ENCODE measurements at regions not wholly inside any gene's neighbourhood (a gene's known extent, or its start where the extent isn't known, plus 50 kb on each side); places are given as distances from the start of the nearest gene placed in this dataset.
"Not testable (repeated sequence)": the region's sequence is repeated elsewhere in the genome, so short reads cannot be mapped to it uniquely, and the experiment has no call there.

DNA sequence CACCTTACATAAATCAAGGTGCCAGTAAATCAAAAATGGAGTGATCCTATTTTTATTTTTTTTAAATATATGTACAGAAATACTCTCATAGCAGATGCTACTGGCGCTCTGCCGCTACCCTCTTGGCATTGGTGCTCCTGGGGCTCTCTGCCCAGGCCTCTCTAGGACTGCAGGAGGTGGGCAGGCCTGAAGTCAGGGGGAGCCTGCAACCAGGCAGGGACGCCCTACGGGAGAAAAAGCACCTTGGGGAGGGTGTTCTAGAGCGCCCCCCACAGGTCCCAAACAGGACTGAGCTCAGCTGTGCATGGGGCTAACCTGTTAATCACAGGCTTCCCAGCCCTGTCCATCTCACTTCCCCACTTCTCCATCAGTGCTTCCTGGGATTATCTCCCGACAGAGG, 192.5 kb downstream of the SHQ1 start:
- Mint-ChIP-seq H3K4me3 (no peak overlapping the region), H3K4me1 (ENCODE audit: low read depth in 2 of 2) (no peaks in the 10 kb centered on the region), H3K9me3 (peaks cover 7 to 11% of the 10 kb centered on the region in 2 donors), H3K36me3 (ENCODE audit: insufficient read depth) (no peaks in the 10 kb centered on the region), H3K27me3 (peaks cover 15 to 21% of the 10 kb centered on the region in 2 donors), H3K27ac (no peak overlapping the region)
- no peak for DNase-seq
- ATAC-seq (replicated peaks) = no peak

DNA sequence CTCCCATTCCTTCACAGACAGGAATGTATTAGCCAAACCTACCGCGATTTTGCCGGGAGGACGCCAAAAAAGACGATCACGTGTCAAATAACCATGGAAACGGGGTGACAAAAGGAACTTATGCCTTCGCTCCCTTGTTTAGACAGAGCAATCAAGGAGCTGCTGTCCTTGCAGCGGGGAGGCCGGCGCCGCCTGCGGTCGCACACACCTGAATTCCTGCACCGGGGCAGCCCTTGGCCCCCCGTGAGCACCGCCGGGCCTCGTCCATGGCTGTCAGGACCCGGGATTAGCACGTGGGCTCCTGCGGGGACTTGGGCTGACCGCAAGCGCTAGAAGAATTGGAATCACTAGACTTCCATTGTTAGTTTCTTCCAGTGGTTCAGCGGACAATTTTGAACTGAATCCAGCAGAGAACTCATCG, 193.1 kb downstream of the SHQ1 start:
- H3K36me3 Mint-ChIP-seq (ENCODE audit: insufficient read depth) = no peaks in the 10 kb centered on the region
- H3K27me3 Mint-ChIP-seq = peaks cover 15 to 21% of the 10 kb centered on the region in 2 donors
- no peak overlapping the region for H3K27ac Mint-ChIP-seq
- no peaks in the 10 kb centered on the region for H3K4me1 Mint-ChIP-seq (ENCODE audit: low read depth in 2 of 2)
- DNase-seq = no peak
- H3K9me3 Mint-ChIP-seq = peaks cover 7 to 11% of the 10 kb centered on the region in 2 donors
- no peak for ATAC-seq (replicated peaks)
- no peak overlapping the region for H3K4me3 Mint-ChIP-seq

DNA sequence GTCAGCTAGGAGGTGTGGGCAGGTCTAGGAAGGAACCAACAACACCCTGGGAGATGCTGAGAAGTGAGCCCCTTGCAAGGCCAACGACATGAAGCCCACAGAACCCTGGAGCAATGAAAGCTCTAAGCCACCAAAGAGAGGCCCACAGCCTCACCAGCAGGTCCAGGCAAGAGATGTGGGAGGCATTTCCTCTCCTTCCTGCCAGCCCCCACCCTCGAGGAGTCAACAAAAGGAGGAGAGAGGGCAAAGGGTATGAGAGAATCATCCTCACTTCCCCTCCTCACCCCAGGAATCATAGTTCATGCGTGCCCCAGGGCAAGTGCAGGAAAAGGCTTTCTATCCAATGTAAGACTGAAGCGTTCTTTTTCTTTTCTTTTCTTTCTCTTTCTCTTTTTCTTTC, 195.8 kb downstream of the SHQ1 start:
- H3K27ac Mint-ChIP-seq = no peak overlapping the region
- peaks cover 7 to 15% of the 10 kb centered on the region in 2 donors for H3K27me3 Mint-ChIP-seq
- H3K9me3 Mint-ChIP-seq = peaks cover 7 to 11% of the 10 kb centered on the region in 2 donors
- no peak for ATAC-seq (replicated peaks)
- no peaks in the 10 kb centered on the region for H3K36me3 Mint-ChIP-seq (ENCODE audit: insufficient read depth)
- H3K4me1 Mint-ChIP-seq (ENCODE audit: low read depth in 2 of 2) = no peaks in the 10 kb centered on the region
- no peak overlapping the region for H3K4me3 Mint-ChIP-seq
- no peak for DNase-seq

DNA sequence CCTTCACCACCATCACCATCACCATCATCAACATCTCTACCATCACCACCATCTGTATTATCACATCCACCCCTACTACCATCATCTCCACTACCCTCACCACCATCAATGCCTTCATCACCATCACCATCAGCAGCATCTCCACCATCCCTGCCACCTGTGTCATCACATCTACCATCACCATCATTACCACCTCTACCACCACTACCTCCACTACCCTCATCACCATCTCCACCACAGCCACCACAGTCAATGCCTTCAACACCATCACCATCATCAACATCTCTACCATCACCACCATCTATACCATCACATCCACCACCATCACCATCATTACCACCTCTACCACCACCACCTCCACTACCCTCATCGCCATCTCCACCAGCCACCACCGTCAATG, 196.7 kb downstream of the SHQ1 start:
- peaks cover 7 to 15% of the 10 kb centered on the region in 2 donors for H3K27me3 Mint-ChIP-seq
- H3K4me3 Mint-ChIP-seq = no peak overlapping the region
- no peaks in the 10 kb centered on the region for H3K4me1 Mint-ChIP-seq (ENCODE audit: low read depth in 2 of 2)
- H3K36me3 Mint-ChIP-seq (ENCODE audit: insufficient read depth) = no peaks in the 10 kb centered on the region
- no peak for DNase-seq
- no peak overlapping the region for H3K27ac Mint-ChIP-seq
- peaks cover 7 to 11% of the 10 kb centered on the region in 2 donors for H3K9me3 Mint-ChIP-seq
- ATAC-seq (replicated peaks) = no peak

DNA sequence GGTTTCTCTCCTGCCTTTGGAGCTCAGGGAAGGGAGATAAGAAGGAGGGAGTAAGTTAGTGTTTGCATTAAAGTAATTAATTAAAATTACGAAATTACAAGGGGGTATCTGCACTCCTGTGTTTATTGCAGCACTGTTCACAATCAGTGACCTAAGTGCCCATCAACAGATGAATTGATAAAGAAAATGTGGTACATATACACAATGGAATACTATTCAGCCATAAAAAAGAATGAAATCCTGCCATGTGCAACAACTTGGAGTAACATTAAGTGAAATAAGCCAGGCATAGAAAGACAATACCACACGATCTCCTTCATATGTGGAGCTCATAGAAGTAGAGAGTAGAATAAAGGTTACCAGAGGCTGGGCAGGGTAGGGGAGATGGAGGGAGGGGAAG, 202.0 kb downstream of the SHQ1 start:
- Mint-ChIP-seq H3K4me1 (ENCODE audit: low read depth in 2 of 2) (no peaks in the 10 kb centered on the region), H3K27ac (no peak overlapping the region), H3K4me3 (no peak overlapping the region), H3K9me3 (peaks cover under 1 to 2% of the 10 kb centered on the region in 2 donors), H3K27me3 (peaks cover 2 to 10% of the 10 kb centered on the region in 2 donors), H3K36me3 (ENCODE audit: insufficient read depth) (no peaks in the 10 kb centered on the region)
- ATAC-seq (replicated peaks) = no peak
- no peak for DNase-seq

DNA sequence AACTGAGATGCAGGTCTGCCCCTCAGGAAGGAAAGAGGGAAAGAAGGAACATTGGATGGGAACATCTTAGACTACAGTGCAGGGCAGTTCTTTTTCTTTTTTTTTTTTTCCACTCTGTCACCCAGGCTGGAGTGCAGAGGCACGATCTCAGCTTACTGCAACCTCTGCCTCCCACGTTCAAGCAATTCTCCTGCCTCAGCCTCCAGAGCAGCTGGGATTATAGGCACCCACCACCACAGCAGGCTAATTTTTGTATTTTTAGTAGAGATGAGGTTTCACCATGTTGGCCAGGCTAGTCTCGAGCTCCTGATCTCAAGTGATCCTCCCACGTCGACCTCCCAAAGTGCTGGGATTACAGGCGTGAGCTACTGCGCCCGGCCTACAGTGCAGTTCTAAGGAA, 204.6 kb downstream of the SHQ1 start:
- DNase-seq; H3K9me3 Mint-ChIP-seq; H3K27ac Mint-ChIP-seq; ATAC-seq (replicated peaks); H3K36me3 Mint-ChIP-seq (ENCODE audit: insufficient read depth); H3K4me1 Mint-ChIP-seq (ENCODE audit: low read depth in 2 of 2); H3K4me3 Mint-ChIP-seq: not testable (repeated sequence)
- peaks cover 9 to 15% of the 10 kb centered on the region in 2 donors for H3K27me3 Mint-ChIP-seq

DNA sequence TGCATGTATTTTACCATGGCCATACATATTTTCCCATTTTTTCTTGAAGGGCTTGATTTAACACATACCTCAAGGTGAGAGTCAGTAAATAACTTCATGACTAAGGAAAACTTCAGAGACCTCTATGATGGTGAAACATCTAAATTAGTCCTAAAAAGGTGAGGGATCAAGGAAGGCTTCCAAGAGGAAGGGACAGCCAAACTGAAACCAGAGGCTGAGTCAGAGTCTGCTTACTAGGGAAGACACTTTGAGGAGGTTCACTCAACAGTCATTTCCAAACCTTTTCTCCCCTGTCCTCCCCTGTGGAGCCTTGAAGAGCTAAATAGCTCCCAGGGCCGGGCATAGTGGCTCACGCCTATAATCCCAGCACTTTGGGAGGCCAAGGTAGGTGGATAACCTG, 206.6 kb downstream of the SHQ1 start:
- ATAC-seq (replicated peaks) (no peak), DNase-seq (no peak)
- Mint-ChIP-seq H3K9me3 (no peaks in the 10 kb centered on the region), H3K27ac (no peak overlapping the region), H3K27me3 (peaks cover 14 to 34% of the 10 kb centered on the region in 2 donors), H3K4me1 (ENCODE audit: low read depth in 2 of 2) (no peaks in the 10 kb centered on the region), H3K36me3 (ENCODE audit: insufficient read depth) (no peaks in the 10 kb centered on the region), H3K4me3 (no peak overlapping the region)

DNA sequence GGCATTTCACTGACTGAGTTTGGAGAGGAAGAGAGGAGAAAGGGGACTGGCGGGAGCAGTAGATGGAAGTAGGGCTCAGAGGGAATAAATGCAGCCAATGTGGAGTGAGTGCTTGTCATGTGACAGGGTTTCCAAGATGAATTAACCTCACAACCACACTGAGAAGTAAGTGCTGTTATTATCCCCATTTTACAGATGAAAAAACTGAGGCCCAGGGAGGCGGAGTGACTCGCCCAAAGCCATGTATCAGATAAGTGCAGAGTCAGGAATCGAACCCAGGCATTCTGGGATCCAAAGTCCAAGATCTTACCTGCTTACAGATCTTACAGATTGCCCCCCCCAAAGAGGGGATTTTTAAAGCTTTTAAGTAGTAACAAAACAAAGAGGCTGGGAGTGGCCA, 207.2 kb downstream of the SHQ1 start:
- Mint-ChIP-seq H3K4me3 (no peak overlapping the region), H3K9me3 (no peaks in the 10 kb centered on the region), H3K27ac (no peak overlapping the region), H3K27me3 (peaks cover 16 to 36% of the 10 kb centered on the region in 2 donors), H3K4me1 (ENCODE audit: low read depth in 2 of 2) (no peaks in the 10 kb centered on the region), H3K36me3 (ENCODE audit: insufficient read depth) (no peaks in the 10 kb centered on the region)
- DNase-seq (no peak), ATAC-seq (replicated peaks) (no peak)

DNA sequence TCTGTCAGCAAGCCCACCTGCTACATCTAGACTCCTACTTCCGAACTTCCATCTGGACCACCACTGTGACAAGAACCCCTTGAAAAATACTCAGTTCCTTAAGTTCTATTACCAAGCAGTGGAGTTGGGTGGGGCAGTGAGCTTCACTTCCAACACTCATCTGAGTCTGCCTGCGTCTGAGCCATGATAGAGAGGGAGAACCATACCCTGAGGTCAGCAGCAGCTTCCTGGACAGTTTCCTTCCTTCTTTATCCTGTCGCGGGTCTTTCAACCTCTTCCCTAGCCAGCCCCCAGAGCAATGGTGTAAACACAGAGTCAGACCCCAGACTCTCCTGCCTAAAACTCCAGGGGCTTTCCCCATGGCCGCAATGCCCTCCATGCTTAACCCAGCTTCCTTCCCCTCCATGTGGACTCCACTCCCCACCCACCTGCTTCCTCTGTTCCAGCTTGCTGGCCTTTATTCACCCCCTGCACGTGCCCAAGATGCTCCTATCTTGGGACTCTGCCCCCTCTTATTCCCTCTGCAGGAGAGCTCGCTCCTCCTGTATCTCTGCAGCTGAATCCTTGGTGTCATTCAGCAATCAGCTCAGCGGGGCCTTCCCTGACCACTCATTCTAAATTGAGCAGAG, 211.2 kb downstream of the SHQ1 start:
- ATAC-seq (replicated peaks) = no peak
- Mint-ChIP-seq H3K9me3 (no peaks in the 10 kb centered on the region), H3K27ac (no peak overlapping the region), H3K4me1 (ENCODE audit: low read depth in 2 of 2) (no peaks in the 10 kb centered on the region), H3K4me3 (no peak overlapping the region), H3K36me3 (ENCODE audit: insufficient read depth) (no peaks in the 10 kb centered on the region), H3K27me3 (peaks cover 22 to 39% of the 10 kb centered on the region in 2 donors)
- no peak for DNase-seq

DNA sequence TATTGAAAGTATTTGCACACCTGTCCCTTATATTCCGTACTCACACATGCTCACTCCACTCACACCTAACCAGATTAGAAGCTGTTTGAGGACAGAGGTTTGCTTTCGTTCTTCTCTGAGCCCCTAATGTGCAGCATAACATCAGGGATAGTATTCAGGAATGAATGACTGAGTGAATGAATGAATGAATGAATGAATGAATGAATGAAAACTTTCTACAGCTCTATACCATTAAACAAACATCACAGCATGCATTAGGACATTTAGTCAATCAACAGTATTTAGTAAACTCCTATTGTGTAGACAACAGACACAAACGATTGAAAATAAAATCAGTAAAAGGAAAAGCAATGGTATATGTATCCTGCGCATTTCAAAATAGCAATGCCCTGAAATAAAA, 212.7 kb downstream of the SHQ1 start:
- Mint-ChIP-seq H3K27me3 (peaks cover 14 to 32% of the 10 kb centered on the region in 2 donors), H3K27ac (no peak overlapping the region), H3K4me1 (ENCODE audit: low read depth in 2 of 2) (no peaks in the 10 kb centered on the region), H3K4me3 (no peak overlapping the region), H3K36me3 (ENCODE audit: insufficient read depth) (no peaks in the 10 kb centered on the region), H3K9me3 (no peaks in the 10 kb centered on the region)
- ATAC-seq (replicated peaks) (no peak), DNase-seq (no peak)

DNA sequence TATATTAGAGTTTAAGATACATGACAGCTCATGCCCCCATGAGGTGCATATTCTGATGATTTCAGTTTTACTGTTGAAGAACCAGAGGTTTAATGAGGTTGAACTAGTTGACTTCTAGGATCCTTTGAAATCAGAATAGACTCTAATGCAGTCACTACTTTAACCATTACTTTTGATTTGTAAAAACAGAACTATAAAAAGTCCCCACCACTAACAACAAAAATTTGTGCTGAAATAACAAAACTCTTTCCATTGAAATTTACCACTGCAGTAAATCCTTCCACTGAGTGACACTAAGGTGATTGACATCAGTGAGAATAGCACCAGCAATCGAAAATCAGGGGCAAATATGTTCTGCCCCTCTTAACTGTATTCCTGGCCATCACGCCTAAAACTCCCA, 214.1 kb downstream of the SHQ1 start:
- DNase-seq (no peak), ATAC-seq (replicated peaks) (no peak)
- H3K36me3 Mint-ChIP-seq (ENCODE audit: insufficient read depth) = no peaks in the 10 kb centered on the region
- no peak overlapping the region for H3K27ac Mint-ChIP-seq
- peaks cover 14 to 32% of the 10 kb centered on the region in 2 donors for H3K27me3 Mint-ChIP-seq
- H3K4me3 Mint-ChIP-seq = no peak overlapping the region
- H3K9me3 Mint-ChIP-seq = no peaks in the 10 kb centered on the region
- peaks cover 3% of the 10 kb centered on the region in 2 donors for H3K4me1 Mint-ChIP-seq (ENCODE audit: low read depth in 2 of 2)

DNA sequence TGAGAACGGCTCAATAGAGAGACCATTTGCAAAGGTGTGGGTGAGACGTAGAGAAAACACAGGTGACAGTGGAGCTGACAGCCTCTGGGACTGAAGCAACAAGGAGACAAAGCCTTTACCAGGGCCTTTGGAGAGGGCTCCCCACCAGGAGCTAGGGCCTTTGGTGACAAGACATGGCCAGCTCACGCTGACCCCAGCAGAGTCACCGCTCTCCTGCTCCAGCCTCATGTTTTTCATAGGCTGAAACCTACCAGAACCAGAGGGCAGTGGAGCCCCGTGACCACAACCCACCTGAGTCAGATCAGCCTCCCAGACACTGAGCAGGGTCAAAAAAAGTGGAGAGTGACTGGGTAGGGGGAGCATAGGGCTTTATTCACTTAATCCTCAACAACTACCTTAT, 214.7 kb downstream of the SHQ1 start:
- ATAC-seq (replicated peaks) (no peak), DNase-seq (no peak)
- no peaks in the 10 kb centered on the region for H3K9me3 Mint-ChIP-seq
- H3K4me3 Mint-ChIP-seq = no peak overlapping the region
- H3K36me3 Mint-ChIP-seq (ENCODE audit: insufficient read depth) = no peaks in the 10 kb centered on the region
- H3K27ac Mint-ChIP-seq = no peak overlapping the region
- peaks cover 14 to 31% of the 10 kb centered on the region in 2 donors for H3K27me3 Mint-ChIP-seq
- H3K4me1 Mint-ChIP-seq (ENCODE audit: low read depth in 2 of 2) = peaks cover 4% of the 10 kb centered on the region in 2 donors

DNA sequence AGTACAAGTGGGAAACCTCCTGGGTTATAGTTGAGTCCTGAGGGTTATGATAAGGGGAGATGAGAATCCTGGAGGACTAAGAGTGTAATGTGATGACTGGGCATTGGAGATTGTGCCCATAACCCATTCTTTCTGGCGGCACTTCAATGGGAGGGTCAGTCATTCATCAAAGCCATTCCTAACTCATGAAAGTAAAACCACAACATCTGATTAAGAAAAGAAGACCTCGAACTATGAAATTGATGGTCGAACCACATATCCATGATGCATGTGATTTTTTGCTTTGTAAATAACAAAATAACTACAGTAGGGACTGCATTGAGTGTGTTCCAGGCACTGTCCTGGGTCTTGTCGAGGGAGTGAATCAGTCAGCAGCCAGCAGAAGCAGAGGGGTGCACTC, 215.1 kb downstream of the SHQ1 start:
- no peaks in the 10 kb centered on the region for H3K36me3 Mint-ChIP-seq (ENCODE audit: insufficient read depth)
- peaks cover 14 to 27% of the 10 kb centered on the region in 2 donors for H3K27me3 Mint-ChIP-seq
- peaks cover 4% of the 10 kb centered on the region in 2 donors for H3K4me1 Mint-ChIP-seq (ENCODE audit: low read depth in 2 of 2)
- H3K9me3 Mint-ChIP-seq = no peaks in the 10 kb centered on the region
- ATAC-seq (replicated peaks) = no peak
- no peak overlapping the region for H3K4me3 Mint-ChIP-seq
- H3K27ac Mint-ChIP-seq = no peak overlapping the region
- DNase-seq = no peak

DNA sequence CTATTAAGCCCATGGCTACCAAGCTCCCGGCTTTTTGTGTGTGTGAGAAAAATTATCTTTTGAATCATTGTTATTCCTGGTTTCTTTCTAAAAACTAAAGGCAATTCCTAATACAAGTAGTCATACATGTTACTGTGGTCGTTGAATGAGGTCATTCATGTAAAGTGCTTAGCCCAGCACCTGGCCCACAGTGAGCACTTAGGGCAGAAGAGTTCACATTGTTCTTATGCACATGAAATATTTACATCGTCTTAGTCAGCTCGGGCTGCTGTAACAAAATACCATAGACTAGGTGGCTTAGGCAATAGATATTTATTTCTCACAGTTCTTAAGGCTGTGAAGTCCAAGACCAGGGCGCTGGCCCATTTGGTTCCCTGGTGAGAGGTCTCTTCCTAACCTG, 216.1 kb downstream of the SHQ1 start:
- H3K27ac Mint-ChIP-seq = no peak overlapping the region
- H3K4me3 Mint-ChIP-seq = no peak overlapping the region
- DNase-seq (no peak), ATAC-seq (replicated peaks) (no peak)
- no peaks in the 10 kb centered on the region for H3K36me3 Mint-ChIP-seq (ENCODE audit: insufficient read depth)
- H3K4me1 Mint-ChIP-seq (ENCODE audit: low read depth in 2 of 2) = peaks cover 4% of the 10 kb centered on the region in 2 donors
- H3K9me3 Mint-ChIP-seq = no peaks in the 10 kb centered on the region
- H3K27me3 Mint-ChIP-seq = peaks cover 12 to 17% of the 10 kb centered on the region in 2 donors

DNA sequence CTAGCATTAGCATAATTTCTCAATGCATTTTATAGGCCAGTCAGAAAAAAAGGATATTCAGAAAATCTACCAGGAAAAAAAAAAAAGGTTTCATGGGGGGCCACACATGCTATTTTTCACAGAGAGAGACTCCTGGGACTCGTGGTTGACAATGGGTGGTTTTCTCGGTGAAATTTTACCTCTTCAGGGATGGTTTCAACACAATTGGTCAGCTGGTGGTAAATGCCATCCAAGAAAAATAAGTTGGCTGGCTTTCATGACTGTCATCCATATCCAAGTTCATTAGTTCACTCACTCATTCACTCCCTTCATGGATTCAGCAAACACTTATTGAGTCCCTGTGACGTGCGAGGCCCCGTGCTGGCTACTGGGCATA, 217.3 kb downstream of the SHQ1 start:
- ATAC-seq (replicated peaks) = no peak
- DNase-seq = no peak
- Mint-ChIP-seq H3K27me3 (peaks cover 6 to 11% of the 10 kb centered on the region in 2 donors), H3K4me3 (no peak overlapping the region), H3K9me3 (no peaks in the 10 kb centered on the region), H3K36me3 (ENCODE audit: insufficient read depth) (no peaks in the 10 kb centered on the region), H3K27ac (no peak overlapping the region), H3K4me1 (ENCODE audit: low read depth in 2 of 2) (peaks cover 4% of the 10 kb centered on the region in 2 donors)

All from effector memory CD8-positive, alpha-beta T cell (primary cell).